ENCODE measurements at regions not wholly inside any gene's neighbourhood (a gene's known extent, or its start where the extent isn't known, plus 50 kb on each side); places are given as distances from the start of the nearest gene placed in this dataset.
A peak's percentile ranks its signal among the peaks of the same experiment; 100 is the strongest.
"Not testable (repeated sequence)": the region's sequence is repeated elsewhere in the genome, so short reads cannot be mapped to it uniquely, and the experiment has no call there.

GRCh38 chr2:171266102-171266501 is 105.4 kb upstream of the TLK1 start:
- no peak for DNase-seq (ENCODE audit: low read depth)

- DNase-seq (ENCODE audit: low read depth): not testable (repeated sequence)
Measured at GRCh38 chr2:171261529-171261928, 100.8 kb upstream of the TLK1 start.

- peak; percentile 1 for DNase-seq (ENCODE audit: low read depth)
Measured at GRCh38 chr2:171260471-171261424, 100.1 kb upstream of the TLK1 start.

GRCh38 chr2:171254666-171255065 is 94.0 kb upstream of the TLK1 start:
- no peak for DNase-seq (ENCODE audit: low read depth)

GRCh38 chr2:171253900-171254650 is 93.4 kb upstream of the TLK1 start:
- no peak for DNase-seq (ENCODE audit: low read depth)

GRCh38 chr2:171253279-171253678 is 92.6 kb upstream of the TLK1 start:
- no peak for DNase-seq (ENCODE audit: low read depth)

GRCh38 chr2:171249689-171250088 is 89.0 kb upstream of the TLK1 start:
- DNase-seq (ENCODE audit: low read depth): no peak

- no peak for DNase-seq (ENCODE audit: low read depth)
Measured at GRCh38 chr2:171247741-171248662, 87.3 kb upstream of the TLK1 start.

- DNase-seq (ENCODE audit: low read depth): no peak
Measured at GRCh38 chr2:171244970-171245782, 84.5 kb upstream of the TLK1 start.

GRCh38 chr2:171244466-171244969 is 83.8 kb upstream of the TLK1 start:
- no peak for DNase-seq (ENCODE audit: low read depth)

- no peak for DNase-seq (ENCODE audit: low read depth)
Measured at GRCh38 chr2:171241771-171242170, 81.1 kb upstream of the TLK1 start.

GRCh38 chr2:171238946-171239345 is 78.3 kb upstream of the TLK1 start:
- no peak for DNase-seq (ENCODE audit: low read depth)

GRCh38 chr2:171237751-171238505 is 77.2 kb upstream of the TLK1 start:
- DNase-seq (ENCODE audit: low read depth): no peak

GRCh38 chr2:171235262-171235881 is 74.7 kb upstream of the TLK1 start:
- DNase-seq (ENCODE audit: low read depth): no peak

GRCh38 chr2:171230176-171230575 is 69.5 kb upstream of the TLK1 start:
- no peak for DNase-seq (ENCODE audit: low read depth)

- DNase-seq (ENCODE audit: low read depth): no peak
Measured at GRCh38 chr2:171228826-171229225, 68.1 kb upstream of the TLK1 start.

GRCh38 chr2:171227066-171227782 is 66.5 kb upstream of the TLK1 start:
- DNase-seq (ENCODE audit: low read depth): no peak

- no peak for DNase-seq (ENCODE audit: low read depth)
Measured at GRCh38 chr2:171226461-171226860, 65.8 kb upstream of the TLK1 start.

- DNase-seq (ENCODE audit: low read depth): no peak
Measured at GRCh38 chr2:171225989-171226388, 65.3 kb upstream of the TLK1 start.

All from stimulated activated CD8-positive, alpha-beta memory T cell treated with anti-CD3 and anti-CD28 coated beads, Interleukin-7, amount 100 ng/mL, for 24 hours (primary cell).